ENCODE measurements at regions not wholly inside any gene's neighbourhood (a gene's known extent, or its start where the extent isn't known, plus 50 kb on each side); places are given as distances from the start of the nearest gene placed in this dataset.
A peak's percentile ranks its signal among the peaks of the same experiment; 100 is the strongest.

- no peak for DNase-seq
Observed at GRCh38 chr3:152516216-152516615, 247.5 kb downstream of the MBNL1 start.

DNA sequence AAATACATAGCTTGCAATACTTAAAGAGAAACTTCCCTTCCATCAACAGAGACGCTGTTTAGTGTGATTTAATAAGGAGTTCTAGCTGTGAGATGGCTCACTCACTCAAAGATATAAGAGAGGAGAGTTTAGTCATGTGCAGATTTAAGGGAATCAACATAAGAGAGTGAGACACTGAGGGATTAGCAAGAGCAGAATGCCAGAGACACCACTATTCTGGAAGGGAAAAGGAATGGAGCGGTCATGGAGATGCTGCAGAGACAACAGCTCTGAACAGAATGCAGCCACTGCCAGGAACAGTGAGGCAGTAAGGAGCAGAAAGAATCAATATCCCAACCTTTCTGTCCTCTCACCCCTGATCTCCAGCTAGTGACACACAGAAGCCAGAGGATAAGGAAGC, 248.8 kb downstream of the MBNL1 start:
- DNase-seq: no peak

GRCh38 chr3:152518346-152518745, 249.6 kb downstream of the MBNL1 start:
- DNase-seq: no peak

DNA sequence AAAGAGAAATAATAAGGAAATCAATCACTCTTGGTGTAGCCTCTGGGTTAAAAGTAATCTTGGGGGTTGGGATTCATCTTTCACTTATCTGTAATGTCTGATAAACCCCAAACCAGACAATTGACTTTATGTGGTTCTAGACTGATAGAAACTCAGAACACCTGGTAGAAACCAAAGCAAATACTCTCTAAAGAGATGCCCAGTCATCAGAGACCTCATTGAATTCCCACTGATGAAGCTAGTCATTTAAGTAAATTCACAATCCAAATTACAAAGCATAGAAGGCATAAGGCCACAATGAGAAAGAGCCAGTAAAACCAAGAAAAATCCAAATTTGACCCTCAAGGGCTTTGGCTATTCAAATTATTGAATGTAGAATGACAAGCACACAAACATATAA, 250.6 kb downstream of the MBNL1 start:
- no peak for DNase-seq

- DNase-seq: no peak
Observed at GRCh38 chr3:152522036-152522435, 253.3 kb downstream of the MBNL1 start.

DNA sequence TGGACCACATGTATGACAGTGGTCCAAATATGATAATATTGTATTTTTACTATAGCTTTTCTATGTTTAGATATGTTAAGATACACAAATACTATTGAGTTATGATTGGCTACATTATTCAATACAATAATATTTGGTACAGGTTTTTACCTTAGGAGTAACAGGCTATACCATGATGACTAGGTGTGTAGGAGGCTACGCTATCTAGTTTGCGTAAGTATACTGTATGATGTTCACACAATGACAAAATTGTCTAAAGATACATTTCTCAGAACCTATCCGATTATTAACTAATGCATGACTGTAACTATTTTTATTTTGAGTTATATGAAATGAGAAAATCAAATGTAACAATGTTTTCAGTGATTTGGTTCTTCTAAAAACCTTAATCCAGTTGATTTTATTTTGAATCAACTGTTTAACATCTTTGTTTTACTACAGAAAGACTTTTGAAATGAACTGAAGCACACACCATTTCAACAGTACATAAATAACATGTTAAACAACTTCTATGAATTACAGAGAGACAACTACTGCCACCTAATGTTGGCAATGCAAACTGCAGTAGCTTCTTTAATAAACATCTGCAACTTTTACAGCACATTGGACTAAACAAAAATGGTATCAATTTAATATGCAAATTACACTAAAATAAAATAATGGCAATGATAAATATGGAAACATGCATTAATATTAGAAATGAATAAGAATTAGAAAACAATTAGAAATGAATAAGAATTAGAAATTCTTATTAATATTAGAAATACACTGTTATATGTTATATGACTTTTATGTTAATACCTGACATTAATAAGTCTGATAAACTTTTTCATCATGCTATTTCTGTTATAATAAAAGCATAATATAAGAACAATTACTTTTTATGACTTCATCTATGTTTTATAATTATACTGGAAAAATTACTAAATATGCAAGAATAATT, 255.7 kb downstream of the MBNL1 start:
- no peak for DNase-seq

DNA sequence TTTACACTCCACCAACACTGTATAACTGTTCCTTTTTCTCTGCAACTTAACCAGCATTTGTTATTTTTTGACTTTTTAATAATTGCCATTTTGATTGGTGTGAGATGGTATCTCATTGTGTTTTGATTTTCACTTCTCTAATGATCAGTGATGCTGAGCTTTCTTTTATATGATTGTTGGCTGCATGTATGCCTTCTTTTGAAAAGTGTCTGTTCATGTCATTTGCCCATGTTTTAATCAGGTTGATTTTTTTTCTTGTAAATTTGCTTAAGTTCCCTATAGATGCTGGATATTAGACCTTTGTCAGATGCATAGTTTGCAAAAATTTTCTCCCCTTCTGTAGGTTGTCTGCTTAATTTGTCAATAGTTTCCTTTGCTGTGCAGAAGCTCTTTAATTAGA, 263.0 kb downstream of the MBNL1 start:
- no peak for DNase-seq

- no peak for DNase-seq
Observed at GRCh38 chr3:152538518-152538917, 269.8 kb downstream of the MBNL1 start.

DNA sequence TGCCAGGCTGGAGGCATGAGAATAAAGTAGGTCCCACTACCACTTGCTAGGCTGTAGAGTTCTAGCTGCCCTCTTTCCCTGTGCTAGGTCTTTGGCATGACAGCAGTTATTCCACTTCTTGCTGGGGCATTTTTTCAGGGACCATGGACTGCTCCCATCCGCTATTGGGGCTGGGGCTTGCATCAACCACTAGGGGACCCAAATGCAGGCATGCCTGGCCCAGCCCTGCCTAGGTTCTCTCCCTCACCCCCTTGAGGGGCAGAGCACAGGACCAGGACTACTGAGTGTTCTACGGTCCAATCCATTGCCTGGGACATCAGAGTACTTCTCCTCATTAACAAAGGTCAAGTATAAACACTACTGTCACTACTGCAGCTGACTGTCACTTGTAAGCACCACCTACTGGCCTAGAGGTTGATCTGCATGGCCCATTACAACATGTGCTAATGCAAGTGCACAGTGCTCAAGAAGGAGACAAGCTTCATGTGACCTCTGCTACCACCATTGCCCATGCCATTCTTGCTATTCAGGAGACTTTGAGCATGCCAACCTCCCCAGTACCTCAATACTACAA, 270.5 kb downstream of the MBNL1 start:
- DNase-seq: no peak

DNA sequence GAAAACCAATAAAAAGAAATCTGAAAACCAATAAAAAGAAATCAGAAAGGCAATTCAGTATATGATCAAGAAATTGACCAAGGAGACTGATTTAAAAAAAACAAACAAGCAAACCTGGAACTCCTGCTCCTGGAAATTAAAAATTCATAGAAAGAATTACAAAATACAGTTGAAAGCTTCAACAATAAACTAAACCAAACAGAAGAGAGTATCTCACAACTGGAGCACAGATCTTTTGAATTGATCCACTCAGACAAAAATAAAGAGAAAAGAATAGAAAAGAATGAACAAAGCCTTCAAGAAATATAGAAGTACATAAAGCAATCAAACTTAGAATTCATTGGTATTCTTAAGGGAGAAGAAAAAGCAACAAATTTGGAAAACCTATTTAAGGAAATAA, 271.4 kb downstream of the MBNL1 start:
- no peak for DNase-seq

- DNase-seq: no peak
Observed at GRCh38 chr3:152547153-152547552, 278.4 kb downstream of the MBNL1 start.

GRCh38 chr3:152549263-152549662, 280.5 kb downstream of the MBNL1 start:
- no peak for DNase-seq

- no peak for DNase-seq
Observed at GRCh38 chr3:152550284-152550683, 281.6 kb downstream of the MBNL1 start.

- DNase-seq: no peak
Observed at GRCh38 chr3:152554980-152555379, 280.0 kb upstream of the P2RY1 start.

- DNase-seq: no peak
Observed at GRCh38 chr3:152555666-152556291, 279.2 kb upstream of the P2RY1 start.

DNA sequence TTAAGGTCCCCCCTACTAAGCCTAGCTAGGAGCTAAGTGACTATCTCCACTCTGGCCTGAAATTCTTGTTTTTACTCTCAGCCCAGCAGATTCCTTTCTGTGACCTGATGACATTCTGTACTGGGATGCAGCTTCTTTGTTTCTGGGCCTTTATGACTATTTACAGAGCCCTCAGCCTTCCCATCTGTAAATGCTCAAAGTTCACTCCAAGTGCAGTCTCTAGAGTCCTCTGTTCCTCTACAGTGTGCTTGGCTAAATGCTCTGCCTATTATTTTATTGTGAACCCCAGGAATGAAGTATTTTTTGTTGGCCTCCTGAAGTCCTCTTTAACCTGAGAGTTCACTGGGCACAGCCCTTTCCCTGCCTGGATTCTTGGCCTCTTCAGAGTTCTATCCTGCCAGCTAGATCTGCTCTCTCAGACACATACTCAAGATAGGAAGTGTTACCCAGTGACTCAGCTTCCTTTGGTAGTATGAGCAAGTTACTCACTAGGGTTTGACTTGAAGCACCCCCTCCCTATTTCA, 278.1 kb upstream of the P2RY1 start:
- DNase-seq: no peak

- no peak for DNase-seq
Observed at GRCh38 chr3:152557302-152557999, 277.5 kb upstream of the P2RY1 start.

DNA sequence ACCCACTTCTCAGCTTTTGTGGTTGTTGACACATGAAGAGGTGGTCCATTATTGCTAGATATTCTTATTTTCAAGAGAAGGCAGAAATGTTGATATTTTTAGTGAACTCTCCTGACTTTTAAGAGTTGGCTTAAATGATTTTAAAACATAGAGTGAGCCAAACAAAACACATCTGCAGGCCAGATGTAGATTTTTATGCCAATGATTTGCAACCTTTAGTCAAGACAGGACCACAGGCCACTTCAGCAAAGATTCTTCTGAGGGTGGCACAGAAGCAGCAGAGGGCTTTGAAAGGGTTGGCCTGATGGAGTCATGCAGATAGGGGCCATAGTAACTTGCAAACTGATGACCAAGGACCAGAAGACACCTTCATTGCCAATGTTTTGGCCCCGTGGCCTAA, 276.5 kb upstream of the P2RY1 start:
- no peak for DNase-seq

DNA sequence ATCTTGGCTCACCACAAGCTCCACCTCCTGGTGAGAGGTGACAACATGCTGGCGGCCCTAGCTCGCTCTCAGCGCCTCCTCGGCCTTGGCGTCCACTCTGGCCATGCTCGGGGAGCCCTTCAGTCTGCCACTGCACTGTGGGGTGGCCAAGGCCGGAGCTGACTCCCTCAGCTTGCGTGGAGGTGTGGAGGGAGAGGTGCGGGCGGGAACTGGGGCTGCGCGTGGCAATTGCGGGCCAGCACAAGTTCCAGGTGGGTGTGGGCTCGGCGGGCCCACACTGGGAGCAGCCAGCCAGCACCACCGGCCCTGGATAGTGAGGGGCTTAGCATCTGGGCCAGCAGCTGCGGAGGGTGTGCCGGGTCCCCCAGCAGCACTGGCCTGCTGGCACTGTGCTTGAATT, 275.7 kb upstream of the P2RY1 start:
- DNase-seq: no peak

- no peak for DNase-seq
Observed at GRCh38 chr3:152564459-152564858, 270.5 kb upstream of the P2RY1 start.

DNA sequence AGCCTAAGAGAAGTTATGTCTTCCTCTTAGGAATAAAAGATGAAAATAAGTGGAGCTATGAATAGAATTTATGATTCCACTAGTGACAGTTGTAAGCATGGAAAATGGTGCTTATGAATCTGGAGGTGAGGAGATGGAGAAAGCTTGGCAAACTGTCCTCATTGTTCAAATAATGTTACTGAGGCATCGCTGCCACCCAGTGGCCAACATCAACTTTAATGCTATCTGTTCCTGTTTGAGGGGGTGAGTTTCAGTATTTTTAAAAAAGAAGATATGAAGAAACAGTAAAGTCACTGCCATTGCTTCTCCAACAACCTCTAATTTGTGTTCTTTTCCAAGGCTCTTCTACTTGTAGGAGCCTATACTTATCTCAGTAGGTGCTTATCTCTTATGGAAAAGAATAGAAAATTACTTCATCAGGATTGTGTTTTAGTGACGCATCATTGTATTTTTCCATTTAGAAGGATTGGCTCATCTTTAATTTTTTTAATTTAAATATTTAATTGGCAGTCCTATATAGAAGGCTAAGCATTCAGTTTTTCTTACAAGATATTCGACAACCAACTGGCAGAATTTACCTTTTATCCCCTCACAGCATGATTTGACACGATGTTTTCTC, 260.4 kb upstream of the P2RY1 start:
- peak; percentile 65 for DNase-seq

GRCh38 chr3:152578769-152579168, 256.2 kb upstream of the P2RY1 start:
- DNase-seq: no peak

GRCh38 chr3:152581951-152582350, 253.0 kb upstream of the P2RY1 start:
- no peak for DNase-seq

All from activated effector memory CD4-positive, alpha-beta T cell treated with anti-CD3 and anti-CD28 coated beads, Interleukin-2, amount 50 U/mL, for 16 hours (primary cell).